OCI-LY1 (cell line): ENCODE measurements at regions not wholly inside any gene's neighbourhood (a gene's known extent, or its start where the extent isn't known, plus 50 kb on each side); places are given as distances from the start of the nearest gene placed in this dataset.

Experiments used
- EZH2 ChIP-seq: fragments of 200-600 bp; sonication (generic), shearing (Covaris generic); IDR thresholded peaks from 2 replicates; pipeline ENCODE4 v1.8.0; 2017; ENCODE audit warnings: borderline replicate concordance, mixed run types, mild to moderate bottlenecking, antibody characterized with exemption, low read length, moderate library complexity, mixed read lengths
- TF ChIP-seq, protein P1 (sequence below): fragments of 200-600 bp; sonication (generic), shearing (Covaris generic); IDR thresholded peaks from 2 replicates; pipeline ENCODE4 v1.5.1; 2017; ENCODE audit warnings: mild to moderate bottlenecking, antibody characterized with exemption, low read length, moderate library complexity, mixed read lengths

DNA sequence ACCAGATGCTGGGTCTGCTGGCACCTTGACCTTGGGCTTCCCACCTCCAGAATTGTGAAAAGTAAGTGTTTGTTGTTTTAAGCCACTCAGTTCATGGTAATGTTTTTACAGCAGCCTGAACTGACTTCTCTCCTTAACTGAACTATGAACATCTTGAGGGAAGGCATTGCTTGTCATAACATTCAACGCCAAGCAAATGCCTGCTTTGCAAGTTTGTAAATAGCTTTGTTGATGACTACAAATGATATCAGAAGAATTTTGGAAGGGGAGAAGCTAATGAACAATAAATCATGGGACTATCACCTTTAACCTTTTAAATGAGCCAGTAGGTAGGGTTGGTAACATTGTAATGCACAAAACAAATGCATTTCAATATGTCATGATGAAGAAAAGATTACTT, 402.4 kb upstream of the ADARB2 start:
- TF ChIP-seq, protein P1, sequence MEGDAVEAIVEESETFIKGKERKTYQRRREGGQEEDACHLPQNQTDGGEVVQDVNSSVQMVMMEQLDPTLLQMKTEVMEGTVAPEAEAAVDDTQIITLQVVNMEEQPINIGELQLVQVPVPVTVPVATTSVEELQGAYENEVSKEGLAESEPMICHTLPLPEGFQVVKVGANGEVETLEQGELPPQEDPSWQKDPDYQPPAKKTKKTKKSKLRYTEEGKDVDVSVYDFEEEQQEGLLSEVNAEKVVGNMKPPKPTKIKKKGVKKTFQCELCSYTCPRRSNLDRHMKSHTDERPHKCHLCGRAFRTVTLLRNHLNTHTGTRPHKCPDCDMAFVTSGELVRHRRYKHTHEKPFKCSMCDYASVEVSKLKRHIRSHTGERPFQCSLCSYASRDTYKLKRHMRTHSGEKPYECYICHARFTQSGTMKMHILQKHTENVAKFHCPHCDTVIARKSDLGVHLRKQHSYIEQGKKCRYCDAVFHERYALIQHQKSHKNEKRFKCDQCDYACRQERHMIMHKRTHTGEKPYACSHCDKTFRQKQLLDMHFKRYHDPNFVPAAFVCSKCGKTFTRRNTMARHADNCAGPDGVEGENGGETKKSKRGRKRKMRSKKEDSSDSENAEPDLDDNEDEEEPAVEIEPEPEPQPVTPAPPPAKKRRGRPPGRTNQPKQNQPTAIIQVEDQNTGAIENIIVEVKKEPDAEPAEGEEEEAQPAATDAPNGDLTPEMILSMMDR, result no peak
- no peak for TF ChIP-seq EZH2
